Ishikawa (cell line): ENCODE measurements at regions not wholly inside any gene's neighbourhood (a gene's known extent, or its start where the extent isn't known, plus 50 kb on each side); places are given as distances from the start of the nearest gene placed in this dataset.

ENCODE experiments used
- CEBPB ChIP-seq: IDR thresholded peaks from 2 replicates; pipeline ENCODE4 v1.6.1; 2012
- EGR1 ChIP-seq: IDR thresholded peaks from 2 replicates; pipeline ENCODE4 v1.6.1; 2012
- EP300 ChIP-seq: IDR thresholded peaks from 2 replicates; pipeline ENCODE4 v1.6.1; 2012; ENCODE audit warnings: borderline replicate concordance
- NFIC ChIP-seq: IDR thresholded peaks from 2 replicates; pipeline ENCODE4 v1.6.1; 2012
- RAD21 ChIP-seq: IDR thresholded peaks from 2 replicates; pipeline ENCODE4 v1.6.1; 2012; ENCODE audit warnings: low read depth
- TAF1 ChIP-seq: IDR thresholded peaks from 2 replicates; pipeline ENCODE4 v1.6.1; 2012; ENCODE audit warnings: low read depth, mild to moderate bottlenecking
- TCF12 ChIP-seq: IDR thresholded peaks from 2 replicates; pipeline ENCODE4 v1.6.1; 2012; ENCODE audit warnings: low read depth
- YY1 ChIP-seq: IDR thresholded peaks from 2 replicates; pipeline ENCODE4 v1.6.1; 2012; ENCODE audit warnings: low read depth
- TF ChIP-seq, protein P1 (sequence below): IDR thresholded peaks from 2 replicates; pipeline ENCODE4 v1.6.1; 2012; ENCODE audit warnings: low read depth, mild to moderate bottlenecking
- TF ChIP-seq, protein P2 (sequence below): IDR thresholded peaks from 2 replicates; pipeline ENCODE4 v1.6.1; 2012

DNA sequence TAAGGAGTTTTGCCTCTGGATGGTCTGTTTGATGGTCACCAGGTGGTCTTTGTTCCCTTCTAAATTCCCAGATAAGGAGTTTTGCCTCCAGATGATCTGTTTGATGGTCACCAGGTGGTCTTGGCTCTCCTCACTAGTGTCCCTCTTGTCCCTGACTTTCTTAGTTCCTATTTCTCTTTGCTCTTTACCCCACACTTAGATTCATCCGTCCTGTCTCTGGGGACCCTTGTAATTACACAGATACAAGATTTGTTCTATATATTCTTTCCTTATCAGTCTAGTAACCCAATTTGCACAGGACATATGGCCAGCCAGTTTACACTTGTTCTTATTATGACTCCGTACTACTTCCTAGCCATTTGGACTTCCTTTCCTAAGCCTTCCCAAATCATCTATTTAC, 84.0 kb upstream of the B3GAT2 start:
- no peak for TF ChIP-seq RAD21
- TF ChIP-seq CEBPB = no peak
- no peak for TF ChIP-seq TAF1
- TF ChIP-seq, protein P1, sequence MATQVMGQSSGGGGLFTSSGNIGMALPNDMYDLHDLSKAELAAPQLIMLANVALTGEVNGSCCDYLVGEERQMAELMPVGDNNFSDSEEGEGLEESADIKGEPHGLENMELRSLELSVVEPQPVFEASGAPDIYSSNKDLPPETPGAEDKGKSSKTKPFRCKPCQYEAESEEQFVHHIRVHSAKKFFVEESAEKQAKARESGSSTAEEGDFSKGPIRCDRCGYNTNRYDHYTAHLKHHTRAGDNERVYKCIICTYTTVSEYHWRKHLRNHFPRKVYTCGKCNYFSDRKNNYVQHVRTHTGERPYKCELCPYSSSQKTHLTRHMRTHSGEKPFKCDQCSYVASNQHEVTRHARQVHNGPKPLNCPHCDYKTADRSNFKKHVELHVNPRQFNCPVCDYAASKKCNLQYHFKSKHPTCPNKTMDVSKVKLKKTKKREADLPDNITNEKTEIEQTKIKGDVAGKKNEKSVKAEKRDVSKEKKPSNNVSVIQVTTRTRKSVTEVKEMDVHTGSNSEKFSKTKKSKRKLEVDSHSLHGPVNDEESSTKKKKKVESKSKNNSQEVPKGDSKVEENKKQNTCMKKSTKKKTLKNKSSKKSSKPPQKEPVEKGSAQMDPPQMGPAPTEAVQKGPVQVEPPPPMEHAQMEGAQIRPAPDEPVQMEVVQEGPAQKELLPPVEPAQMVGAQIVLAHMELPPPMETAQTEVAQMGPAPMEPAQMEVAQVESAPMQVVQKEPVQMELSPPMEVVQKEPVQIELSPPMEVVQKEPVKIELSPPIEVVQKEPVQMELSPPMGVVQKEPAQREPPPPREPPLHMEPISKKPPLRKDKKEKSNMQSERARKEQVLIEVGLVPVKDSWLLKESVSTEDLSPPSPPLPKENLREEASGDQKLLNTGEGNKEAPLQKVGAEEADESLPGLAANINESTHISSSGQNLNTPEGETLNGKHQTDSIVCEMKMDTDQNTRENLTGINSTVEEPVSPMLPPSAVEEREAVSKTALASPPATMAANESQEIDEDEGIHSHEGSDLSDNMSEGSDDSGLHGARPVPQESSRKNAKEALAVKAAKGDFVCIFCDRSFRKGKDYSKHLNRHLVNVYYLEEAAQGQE = no peak
- TF ChIP-seq, protein P2, sequence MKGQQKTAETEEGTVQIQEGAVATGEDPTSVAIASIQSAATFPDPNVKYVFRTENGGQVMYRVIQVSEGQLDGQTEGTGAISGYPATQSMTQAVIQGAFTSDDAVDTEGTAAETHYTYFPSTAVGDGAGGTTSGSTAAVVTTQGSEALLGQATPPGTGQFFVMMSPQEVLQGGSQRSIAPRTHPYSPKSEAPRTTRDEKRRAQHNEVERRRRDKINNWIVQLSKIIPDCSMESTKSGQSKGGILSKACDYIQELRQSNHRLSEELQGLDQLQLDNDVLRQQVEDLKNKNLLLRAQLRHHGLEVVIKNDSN = no peak
- TF ChIP-seq EGR1 = no peak
- no peak for TF ChIP-seq NFIC
- no peak for TF ChIP-seq YY1
- no peak for TF ChIP-seq TCF12
- no peak for TF ChIP-seq EP300
